Right renal cortex interstitium (tissue), 3 donors: ENCODE measurements at regions not wholly inside any gene's neighbourhood (a gene's known extent, or its start where the extent isn't known, plus 50 kb on each side); places are given as distances from the start of the nearest gene placed in this dataset.

Experiments
- DNase-seq, 3 donors: peaks; one replicate each; pipeline ENCODE4 v3.0.0-alpha.2; 2013; ENCODE audit warnings: low read depth in 3 of 3, low spot score in 2 of 3

DNA sequence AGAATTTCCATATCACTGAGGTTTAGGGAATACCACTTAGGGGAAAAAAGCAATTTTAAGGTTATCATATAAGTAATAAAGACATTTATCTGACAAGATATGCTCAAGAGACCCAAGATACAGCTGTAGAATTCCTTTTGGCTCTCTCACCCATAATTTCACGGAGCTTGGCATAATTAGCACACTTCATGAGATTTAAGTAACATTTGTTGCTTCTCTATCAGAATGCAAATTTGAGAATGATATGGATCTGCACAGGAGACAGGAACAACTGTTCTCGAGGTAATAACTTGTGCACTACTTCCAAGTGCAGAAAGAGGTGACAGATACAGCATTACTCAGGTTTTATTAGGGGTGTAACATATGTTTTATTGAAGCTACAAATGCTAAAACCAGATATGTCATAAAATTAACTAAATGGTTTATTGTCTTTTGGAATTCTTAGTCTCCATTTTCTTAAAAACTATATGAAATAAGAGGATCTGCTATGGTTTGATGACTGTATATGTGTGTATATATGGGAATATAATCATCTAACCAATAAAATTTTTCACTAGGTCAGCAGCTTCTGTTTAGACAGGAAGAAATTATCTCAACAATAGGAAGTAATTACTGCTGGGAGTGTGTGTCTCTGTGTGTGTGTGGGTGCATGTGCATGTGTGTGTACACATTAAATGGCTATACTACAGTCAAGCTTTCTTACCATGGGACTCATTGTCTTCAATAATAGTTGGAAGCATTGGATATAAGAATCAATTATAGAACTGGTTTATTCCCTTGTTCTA is 401.3 kb downstream of the PCDH17 start:
- no peak for DNase-seq

DNA sequence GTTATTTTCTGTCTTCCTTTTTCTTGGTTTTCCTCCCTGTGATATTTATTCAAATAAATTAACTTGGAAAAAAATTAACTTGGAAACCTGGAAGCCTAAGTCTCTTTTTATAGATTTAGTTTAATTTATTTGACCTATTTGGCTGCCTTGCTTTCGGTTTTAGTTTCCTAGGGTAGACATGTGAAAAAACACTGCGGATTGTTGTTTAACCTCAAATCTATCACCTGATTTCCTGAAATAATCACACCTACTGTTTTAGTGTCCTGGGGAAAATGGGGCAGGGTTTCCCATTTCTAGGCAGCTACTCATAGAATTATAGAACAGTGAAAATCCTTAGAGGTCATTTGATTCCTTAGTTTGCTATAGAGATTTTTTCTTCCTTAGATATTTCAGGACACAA is 412.4 kb downstream of the PCDH17 start:
- DNase-seq: no peak

DNA sequence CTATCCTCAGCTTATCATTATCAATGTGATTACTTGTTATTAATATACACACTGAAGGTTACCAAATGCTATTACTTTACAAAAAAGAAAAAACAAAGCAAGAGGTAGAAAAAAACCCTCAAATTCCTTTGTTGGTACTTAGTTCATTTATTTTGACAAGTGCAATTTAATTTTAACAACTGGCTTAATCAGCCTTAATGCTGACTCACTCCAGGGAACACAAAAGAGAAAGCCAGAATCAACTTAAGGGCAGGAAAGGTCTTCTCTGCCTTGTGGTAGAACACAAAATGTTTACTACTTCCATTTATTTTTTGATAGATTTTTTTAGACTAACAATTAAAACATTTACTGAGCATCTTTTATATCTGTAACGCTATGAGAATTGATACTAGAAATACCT is 417.1 kb downstream of the PCDH17 start:
- DNase-seq: no peak

DNA sequence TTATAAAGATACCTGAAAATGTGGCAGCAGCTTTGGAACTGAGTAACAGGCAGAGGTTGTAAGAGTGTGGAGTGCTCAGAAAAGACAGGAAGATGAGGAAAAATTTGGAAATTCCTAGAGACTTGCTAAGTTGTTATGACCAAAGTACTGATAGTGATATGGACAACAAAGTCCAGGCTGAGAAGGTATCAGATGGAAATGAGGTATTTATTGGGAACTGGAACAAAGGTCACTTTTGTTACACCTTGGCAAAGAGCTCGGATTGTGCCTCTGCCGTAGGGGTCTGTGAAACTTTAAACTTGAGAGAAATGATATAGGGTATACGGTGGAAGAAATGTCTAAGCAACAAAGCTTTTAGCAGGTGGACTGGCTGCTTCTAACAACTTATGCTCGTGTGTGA is 419.9 kb downstream of the PCDH17 start:
- DNase-seq: no peak

DNA sequence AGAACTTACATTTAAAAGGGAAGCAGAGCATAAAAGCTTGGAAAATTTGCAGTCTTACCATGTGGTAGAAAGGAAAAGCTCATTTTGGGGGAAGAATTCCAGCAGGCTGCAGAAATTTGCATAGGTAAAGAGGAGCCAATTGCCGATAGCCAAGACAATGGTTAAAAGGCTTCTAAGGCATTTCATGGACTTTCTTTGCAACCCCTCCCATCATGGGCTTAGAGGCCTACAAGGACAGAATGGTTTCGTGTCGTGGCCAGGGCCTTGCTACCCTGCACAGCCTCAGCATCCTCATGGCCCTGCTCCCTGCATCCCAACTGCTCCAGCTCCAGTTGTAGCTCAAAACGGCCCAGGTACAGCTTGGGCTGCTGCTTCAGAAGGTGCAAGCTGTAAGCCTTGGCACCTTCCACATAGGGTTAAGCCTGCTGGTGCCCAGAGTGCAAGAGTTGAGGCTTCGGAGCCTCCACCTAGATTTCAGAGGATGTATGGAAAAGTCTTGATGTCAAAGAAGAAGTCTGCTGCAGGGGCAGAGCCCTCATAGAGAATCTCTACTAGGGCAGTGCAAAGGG is 420.3 kb downstream of the PCDH17 start:
- DNase-seq: no peak

DNA sequence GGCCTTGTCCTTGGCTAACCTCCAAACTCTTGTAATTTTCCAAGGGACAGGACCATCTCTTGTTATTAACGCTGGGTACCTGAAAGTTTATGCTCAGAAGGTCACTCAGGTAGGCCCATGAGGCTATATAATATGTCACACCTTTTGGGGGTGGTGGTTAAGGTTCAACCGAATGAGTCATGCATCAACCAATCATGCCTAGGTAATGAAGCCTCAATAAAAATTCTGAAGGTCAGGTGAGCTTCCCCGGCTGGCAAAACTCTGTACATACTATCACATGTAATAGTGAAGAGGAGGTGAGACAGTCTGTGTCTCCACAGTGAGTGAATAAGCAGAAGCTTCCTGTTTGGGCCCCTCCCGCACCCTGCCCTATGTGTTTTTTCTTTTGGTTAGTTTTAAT is 424.9 kb downstream of the PCDH17 start:
- DNase-seq: no peak

DNA sequence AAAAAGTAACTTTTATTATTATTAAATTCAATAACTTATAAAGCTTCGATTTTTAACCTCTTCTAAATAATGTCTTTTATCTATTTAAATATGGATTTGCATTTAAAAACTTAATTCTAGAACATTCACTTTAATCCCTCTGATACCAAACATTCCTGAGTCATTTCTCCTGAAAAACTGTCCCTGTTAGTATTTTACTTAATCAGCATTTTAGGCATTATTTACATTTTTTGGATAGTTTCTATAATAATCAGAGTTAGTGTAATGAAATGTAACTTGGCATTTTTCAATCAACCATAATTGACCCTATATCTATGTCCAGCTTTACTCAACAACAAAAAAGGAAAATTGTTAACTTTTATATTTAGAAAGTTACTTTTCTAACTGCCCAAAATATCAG is 428.1 kb downstream of the PCDH17 start:
- DNase-seq: no peak

DNA sequence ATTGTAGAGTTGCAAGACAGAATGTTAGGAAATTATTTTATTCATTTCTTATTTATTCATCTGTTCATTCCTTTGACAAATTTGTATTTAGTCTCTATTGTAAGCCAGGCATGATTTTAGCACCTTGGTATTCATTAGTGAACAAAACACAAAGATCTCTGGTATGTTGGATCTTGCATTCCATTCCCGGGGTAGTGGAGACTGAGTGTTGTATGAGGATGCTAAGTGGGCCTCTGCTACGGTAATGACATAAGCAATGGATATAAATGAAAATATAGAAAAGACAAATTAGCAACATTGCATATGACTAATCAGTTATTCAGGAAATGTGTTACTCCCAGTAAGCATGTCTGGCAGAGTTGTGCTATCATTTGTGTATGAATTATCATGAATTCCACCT is 449.3 kb downstream of the PCDH17 start:
- DNase-seq: no peak

DNA sequence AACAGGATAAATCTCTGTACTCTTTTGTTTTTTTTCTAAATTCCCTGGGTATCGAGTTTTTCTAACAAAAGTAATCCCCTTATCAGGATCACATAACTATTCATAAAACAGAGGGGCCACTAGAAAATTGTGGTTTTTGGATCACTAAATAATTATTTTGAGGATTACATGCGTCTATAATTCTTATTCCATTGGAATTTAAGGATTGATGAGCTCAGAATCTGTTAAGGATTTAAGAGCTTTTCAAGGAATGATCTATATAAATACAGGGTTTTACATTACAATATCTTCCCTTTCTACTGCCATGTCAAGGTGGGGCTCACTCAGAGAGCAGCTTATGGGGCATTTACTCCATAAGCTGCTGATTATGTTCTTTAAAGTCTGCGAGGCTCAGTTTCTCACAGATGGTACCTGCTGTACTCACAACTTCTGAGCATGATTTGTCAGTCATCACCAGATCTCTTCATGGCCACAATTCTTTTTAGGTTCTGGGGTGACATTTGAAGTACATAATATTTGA is 449.8 kb downstream of the PCDH17 start:
- DNase-seq: no peak

DNA sequence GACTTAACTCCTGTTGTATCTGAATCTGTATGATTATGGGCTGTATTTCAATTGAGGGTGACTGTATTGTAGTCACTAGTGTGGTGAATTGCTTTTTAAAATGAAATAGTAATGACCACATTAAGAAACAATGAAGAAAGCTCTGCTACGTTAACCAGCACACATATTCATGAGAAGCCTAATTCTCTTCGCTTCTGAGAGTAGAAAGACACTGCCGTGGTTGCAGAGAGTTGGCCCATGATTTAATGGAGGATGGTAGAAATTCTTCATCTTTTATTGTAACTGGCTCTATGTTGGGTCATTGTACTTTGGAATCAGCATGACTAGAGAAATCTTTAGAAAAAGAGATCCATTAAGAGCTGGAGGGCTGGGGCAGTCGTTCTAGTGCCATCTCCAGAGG is 451.5 kb downstream of the PCDH17 start:
- DNase-seq: no peak

DNA sequence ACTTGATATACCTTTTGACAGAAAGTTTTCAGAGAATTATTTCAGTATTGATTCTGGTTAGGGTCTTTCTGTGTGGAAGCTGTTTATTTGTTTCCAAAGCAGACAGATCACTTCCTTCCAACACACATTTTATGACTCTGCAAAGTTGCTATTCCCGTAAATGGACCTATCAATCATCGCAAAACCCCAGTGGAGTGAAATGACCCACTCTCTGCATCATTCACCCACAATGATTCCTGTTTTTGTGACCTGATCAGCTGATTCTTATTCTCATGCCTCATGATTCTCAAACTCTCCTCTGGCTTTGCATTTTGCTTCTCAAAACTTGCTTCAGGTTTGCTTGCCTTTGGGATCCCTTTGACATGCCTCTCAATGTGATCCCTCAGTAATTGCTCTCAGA is 453.7 kb downstream of the PCDH17 start:
- no peak for DNase-seq

DNA sequence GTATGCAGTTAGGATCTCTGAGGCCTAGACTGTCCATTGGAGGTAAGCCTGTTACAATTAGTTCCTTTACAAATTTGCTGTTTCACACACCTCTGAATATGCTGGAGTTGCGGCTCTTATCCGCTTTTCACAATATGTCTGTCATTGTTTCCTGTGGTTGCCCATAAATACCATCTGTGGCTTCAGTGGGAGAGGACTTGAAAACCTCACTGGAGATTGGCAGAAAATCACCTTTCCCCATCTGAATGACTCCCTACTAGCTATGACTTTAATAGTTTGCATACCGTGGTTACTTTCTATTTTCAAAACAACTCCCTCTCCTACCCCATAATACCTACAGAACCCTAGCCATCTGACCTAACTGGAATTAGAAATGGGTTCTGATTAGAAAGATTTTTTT is 454.3 kb downstream of the PCDH17 start:
- DNase-seq: no peak

DNA sequence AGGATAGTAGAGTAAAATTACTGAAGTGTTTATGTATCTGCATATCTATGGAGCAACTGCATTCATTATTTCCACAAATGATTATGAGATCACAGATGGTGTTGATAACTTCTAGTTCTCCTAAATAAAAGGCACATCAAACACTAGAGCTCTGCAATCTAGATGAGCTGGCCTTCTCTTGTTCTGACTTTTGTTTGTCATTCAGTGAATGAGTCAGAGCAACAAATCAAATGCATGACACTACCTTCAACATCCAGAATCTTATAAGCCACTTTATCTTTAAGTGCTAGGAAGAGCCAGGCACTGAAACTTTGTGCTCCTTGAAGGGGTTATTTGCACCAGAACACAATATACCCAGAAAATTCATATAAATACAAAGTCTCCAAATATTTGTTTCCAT is 456.0 kb downstream of the PCDH17 start:
- DNase-seq: no peak

DNA sequence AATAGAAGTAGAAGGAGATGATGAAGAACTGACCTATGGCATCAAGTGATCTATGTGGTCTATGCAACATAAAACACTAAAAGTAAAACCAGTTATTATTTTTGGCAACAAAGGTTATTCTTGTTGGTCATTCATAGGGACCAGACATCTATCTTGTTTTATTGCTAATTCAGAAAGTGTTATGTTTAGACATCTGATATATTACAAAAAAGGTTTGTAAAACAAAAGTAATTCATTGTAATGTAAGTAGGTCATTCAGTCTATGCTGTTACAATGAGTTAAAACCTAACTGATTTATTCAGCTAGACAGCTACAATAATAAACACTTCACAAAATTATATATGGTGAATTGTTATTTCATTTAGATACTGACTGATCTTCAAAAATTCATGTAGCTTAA is 461.9 kb downstream of the PCDH17 start:
- DNase-seq: peak; percentile 6 to 18 (median 7)

DNA sequence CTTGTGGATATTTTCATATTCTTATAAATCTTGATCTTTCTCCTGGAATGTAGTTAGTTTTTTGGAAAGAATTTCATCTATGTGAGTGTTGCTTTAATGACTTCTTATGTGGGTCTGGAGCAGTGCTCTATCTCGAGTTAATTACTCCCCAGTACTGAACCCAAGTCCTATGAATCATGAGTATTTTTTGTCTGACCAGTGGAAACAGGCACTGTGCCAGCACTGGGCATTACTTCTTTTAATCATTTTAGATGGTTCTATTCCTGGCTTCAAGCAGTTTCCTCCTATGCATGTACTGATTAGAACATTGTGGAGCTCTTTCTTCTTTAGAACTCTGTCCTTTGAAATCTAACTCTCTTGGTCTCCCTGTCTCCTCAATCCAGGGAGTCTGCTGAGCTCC is 466.3 kb downstream of the PCDH17 start:
- DNase-seq: no peak

DNA sequence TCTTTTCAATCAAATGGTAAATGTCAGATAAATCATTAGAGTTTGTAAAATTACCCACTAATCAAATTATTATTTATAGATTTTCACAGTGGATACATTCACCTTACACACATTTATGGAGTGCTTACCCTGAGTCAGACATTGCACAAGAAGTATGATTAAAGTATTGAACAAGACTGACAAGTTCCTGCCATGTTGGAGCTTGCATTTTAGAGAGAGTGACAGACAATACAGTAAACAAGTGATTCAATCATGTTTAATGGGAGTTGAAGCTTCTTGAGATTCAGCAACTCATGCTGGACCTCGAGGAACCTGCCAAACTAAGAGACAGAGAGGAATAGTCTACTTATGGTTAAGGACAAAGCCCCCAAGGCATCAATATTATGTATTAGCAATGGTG is 487.8 kb downstream of the PCDH17 start:
- DNase-seq: no peak

DNA sequence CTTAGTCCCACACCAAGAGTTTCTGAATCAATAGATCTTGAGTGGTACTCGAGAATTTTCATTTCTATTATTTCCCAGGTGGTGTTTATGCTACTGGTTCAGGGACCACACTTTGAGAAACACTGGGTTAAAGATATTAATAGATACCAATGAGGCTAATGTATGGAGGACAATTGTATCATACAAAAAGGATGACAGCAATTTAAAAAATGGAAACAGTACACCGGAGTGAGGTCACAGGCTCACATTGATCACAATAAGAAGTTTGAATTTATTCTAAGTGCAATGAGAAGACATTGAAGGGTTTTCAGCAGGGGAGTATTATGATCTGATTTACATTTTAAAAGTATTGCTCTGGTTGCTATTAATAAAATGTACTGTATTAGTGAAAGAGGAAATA is 488.3 kb downstream of the PCDH17 start:
- DNase-seq: no peak

DNA sequence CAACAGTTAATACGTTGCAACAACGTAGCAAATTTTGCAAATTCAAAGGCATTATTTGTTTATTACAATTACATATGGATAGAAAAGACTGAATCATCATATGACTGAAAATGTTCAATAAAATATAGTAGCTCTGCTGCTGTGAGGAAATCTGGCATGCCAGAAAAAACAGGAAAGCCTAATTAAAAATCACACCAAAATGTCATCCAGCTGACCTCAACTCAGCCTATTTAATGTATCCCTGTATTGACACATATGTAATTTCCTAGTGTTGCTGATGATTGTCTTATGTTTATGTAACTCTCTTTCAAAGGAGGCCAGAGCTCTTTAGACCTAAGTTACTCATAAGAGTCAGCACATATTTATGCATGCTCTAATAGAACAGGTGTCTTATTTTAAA is 495.0 kb downstream of the PCDH17 start:
- DNase-seq: no peak

DNA sequence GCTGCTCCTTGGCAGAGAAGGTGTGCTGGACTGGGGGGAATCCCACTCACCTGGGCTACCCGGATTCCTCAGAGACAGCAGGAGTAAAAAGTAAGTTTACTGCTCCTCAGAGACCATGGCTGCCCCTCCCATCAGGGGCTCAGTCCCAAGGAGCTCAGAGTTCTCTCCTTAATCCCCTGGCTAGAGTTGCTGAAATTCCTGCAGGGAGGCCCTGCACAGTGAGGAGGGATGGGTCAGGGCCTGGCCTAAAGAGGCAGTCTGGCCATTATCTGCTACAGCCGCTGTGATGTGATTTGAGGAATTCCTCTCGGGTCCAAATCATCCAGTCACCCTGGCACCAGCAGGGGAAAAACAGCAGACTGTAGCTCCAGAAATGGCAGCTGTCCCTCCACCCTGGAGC is 502.5 kb downstream of the PCDH17 start:
- DNase-seq: no peak

DNA sequence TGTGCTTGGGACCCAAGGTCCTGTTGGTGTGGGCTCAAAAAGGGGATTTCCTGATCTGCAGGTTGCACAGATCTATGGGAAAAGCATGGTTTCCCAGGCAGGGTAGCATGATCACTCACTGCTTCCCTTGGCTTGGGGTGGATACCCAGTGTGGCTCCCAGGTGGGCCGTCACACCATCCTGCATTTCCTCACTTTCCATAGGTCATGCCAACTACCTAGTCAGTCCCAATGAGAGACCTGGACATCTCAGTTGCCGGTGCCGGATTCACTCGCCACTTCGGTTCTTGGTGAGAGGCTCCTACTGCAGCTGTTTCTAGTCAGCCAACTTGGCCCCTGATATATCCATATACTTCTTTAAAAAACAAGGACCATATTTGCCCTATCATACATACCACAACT is 503.0 kb downstream of the PCDH17 start:
- DNase-seq: no peak

DNA sequence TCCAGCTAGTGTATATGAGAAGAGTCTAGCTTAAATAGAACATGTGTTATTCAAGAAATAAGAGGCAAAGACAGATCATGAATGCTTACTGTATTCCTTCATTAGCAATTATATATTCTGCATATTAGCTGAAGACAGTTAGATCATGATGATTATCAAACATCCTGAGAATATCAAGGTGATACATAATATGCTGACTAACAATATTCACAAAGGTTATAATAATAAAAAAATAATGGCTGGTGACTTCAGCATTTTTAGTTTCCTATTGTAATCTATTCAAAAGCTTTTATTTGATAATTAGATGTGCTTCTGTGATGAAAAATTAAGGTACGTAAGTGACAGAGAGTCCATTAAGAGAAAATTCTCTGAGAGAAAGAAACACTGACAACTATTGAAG is 511.4 kb downstream of the PCDH17 start:
- DNase-seq: no peak

DNA sequence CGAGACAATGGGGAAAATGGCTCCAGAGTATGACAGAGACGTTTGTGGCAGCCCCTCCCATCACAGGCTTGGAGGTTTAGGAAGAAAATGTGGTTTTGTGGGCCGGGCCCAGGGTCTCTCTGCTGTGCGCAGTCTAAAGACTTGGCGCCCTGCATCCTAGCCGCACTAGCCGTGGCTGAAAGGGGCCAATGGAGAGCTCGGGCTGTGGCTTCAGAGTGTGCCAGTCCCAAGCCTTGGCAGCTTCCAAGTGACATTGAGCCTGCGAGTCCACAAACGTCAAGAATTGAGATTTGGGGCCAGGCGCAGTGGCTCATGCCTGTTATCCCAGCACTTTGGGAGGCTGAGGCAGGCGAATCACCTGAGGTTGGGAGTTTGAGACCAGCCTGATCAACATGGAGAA is 513.1 kb downstream of the PCDH17 start:
- no peak for DNase-seq

DNA sequence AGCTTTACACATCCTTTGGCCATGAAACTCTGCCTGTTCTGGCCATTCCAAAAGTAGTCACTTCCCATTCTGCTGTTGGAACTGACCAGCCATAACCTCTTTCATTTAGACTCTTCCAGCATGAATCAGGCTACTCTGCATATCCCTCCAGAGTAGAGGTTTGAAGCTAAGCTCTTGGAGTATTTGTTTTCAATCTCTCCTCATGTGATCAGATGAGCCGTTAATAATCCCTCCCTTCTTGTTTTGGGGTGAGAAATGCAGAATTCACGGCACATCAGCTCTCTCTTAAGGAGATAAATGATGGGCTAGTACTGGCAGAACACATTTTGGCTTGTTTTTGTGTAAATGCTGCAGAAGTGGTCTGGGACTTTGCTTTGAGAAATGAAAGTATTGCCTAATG is 519.9 kb downstream of the PCDH17 start:
- DNase-seq: no peak
